Activated naive CD4-positive, alpha-beta T cell treated with anti-CD3 and anti-CD28 coated beads, Interleukin-2, amount 50 U/mL, for 16 hours (primary cell): ENCODE measurements at regions not wholly inside any gene's neighbourhood (a gene's known extent, or its start where the extent isn't known, plus 50 kb on each side); places are given as distances from the start of the nearest gene placed in this dataset.

Source experiments
- DNase-seq: peaks from one replicate; pipeline ENCODE4 v3.0.0-alpha.2; 2020

DNA sequence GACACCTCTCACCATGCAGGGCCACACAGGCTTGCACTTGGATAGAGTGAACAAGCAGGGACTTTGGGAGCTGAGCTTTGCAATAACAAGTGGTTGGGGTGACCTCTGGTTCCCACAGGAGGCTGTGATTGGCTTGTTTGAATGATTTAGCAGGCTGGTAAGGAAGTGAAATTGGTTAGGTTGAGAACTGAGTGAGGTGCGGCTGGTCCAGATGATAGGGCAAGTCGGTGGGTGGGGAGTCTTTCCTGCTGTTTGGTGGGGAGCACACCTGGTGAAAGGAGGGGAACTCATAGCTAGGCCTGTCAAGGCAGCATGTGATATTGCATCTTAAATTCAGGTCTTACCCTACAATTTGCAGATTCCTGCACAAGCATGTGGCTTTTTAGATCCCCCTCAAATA, 794.6 kb upstream of the ZNF608 start:
- no peak for DNase-seq

GRCh38 chr5:125549322-125549911, 803.0 kb upstream of the ZNF608 start:
- DNase-seq: no peak

- no peak for DNase-seq
Measured at GRCh38 chr5:125550274-125550673, 803.8 kb upstream of the ZNF608 start.

GRCh38 chr5:125551246-125551645, 804.8 kb upstream of the ZNF608 start:
- DNase-seq: no peak

GRCh38 chr5:125551797-125552196, 805.4 kb upstream of the ZNF608 start:
- DNase-seq: no peak

- DNase-seq: no peak
Measured at GRCh38 chr5:125552486-125552885, 806.0 kb upstream of the ZNF608 start.

- no peak for DNase-seq
Measured at GRCh38 chr5:125554355-125554754, 807.9 kb upstream of the ZNF608 start.

GRCh38 chr5:125555591-125555990, 809.2 kb upstream of the ZNF608 start:
- DNase-seq: no peak

- no peak for DNase-seq
Measured at GRCh38 chr5:125558016-125558415, 811.6 kb upstream of the ZNF608 start.

DNA sequence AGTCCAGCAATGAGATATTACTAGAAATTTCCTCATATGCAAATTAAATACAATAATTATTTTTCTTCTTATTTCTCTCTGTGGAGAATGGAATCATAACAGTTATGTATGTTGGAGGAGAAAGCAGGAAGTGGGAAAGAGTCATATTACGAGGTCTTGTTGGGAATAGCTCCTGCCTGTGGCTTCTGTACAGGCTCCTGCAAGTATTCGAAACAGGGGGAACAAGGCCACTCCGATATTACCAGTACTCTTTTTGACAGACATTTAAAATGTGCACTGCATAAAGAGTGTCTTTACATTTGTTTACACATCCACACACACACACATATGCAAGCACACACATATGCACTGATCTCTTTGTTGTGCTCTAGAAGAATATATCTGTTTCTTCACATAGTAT, 812.0 kb upstream of the ZNF608 start:
- DNase-seq: no peak

DNA sequence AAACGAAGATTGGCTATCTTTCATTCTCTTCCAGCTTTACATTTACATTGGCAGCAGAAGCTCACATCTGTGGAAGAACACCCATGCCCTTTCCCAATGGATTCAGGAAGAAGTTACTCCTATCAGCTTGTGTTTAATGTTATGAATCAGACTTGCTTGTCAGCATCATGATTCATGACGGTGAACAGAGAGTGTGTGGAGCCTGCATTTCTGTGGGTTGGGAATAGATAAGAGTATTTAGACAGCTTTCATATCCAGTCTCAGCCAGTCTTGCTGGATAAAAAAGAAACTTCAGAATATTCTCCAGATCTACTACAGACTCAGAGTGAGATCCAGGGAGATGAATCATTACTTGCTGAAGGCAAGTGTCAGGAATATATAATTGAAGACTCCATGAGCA, 812.9 kb upstream of the ZNF608 start:
- no peak for DNase-seq

DNA sequence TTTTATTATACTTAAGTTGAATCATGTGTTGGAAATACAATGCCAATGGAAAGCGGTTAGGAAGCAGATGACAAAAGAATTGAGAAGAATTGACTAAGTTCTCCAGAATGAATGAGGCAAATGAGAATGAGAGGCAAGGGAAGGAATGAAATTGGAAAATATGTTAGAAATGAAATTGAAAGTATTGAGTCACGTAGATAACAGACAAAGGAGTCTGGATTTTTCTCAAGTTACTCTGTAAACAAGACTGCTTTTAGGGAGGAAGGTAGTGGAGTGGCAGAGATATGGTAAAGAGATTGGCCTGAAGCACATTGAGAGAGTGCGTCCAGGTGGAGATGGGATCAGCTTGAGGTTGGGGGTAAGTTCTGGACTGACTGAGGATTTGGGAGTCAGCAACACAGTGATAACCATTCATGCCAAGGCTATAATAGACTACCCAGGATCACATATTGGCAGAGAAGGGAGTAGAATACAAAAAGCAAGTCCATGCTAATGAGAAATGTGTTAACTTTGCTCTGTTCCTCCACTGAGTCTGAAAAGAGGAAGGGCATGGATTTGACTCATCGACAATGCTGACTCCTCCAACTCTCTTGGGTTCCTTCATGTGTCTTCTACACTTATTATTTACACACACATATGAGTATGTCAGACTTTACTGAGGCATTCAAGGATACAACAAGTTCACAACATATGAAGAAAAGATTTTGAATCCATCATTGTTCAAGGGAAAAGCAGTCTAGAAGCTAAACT, 814.2 kb upstream of the ZNF608 start:
- no peak for DNase-seq

- DNase-seq: no peak
Measured at GRCh38 chr5:125564317-125564975, 818.0 kb upstream of the ZNF608 start.

DNA sequence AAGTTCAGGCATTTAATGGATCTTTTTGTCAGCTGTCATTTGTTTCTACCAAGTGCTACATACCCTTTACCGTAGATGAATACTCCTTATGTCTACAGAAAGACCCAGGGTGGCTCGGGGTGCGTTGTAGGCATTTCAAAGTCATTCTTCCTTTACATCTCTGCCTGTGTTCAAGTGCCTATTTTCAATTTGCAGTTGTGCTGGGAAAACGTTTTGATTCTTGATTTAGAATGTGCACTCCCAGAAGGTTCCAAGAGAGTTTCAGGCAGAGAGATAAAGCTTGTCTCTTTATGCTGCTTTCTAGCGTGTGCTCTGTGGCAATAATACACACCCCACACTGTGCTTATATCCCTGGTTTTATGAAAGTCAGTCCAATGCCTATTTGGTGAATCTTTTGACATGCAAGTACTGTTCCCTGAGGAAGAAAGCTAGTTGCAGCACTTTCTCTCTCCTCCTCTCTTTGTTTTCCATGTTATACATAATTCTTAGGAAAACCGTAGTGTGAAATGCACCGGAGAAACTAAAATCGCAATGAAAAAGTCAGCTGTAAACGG, 828.1 kb upstream of the ZNF608 start:
- DNase-seq: no peak

DNA sequence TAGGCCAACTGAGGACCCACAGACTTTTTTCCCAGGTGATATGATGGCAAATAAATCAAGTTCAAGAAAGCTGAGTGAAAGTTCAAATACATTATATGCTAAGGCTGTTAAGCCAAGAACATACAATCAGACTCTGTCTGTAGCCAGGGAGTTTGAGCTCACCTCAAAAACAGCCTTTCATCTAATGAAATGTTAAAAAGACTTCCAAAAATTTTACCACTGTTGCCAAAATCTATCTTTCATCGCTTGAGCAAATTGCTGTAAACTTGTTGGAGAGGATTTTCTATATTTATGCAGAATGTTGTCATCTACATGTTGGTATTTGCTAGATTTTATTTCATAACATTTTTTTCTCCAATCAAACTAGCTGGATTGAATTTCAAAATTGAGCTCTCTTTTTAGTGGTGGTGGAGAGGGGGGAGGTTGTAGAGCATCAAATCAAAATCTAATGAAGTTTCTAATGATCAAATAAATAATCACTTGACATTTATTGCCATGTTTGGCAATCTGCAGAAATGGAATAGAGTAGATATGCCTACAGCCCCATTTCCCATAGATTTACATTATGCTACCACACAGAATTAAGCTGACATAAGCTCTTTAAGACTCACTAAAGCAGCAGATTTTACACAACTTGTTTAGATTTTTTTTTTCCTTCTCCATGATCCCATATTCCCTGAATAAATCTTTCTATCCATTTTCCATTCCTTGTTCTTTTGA, 828.9 kb upstream of the ZNF608 start:
- DNase-seq: no peak

DNA sequence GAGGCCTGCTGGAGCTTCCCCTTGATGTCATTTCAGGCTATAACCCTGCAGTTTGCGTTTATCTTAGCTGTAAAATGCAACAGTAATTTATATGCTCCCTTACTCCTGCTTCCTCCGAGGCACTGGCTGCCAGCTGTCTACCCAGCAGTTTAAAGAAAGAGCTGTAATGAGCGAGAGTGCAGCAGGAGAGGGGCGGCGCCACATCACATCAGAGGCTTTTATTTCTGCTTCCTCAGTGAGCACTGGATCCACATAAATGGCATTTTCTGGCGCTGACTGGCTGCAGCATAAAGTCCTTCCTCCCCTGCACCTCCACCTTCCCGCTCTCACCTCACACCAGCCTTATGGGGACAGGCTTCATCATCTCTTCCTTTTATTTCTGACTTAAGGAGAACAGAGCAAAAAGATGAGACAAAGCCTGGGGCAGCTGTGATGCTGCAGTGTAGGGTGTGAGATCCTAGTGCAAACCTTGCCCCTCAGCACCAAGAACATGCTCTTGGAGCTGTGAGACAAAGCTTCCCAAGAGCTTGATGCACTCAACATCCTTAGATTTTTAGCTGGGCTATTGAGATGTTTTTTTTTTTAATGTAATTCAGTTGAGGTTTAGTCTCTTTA, 829.6 kb upstream of the ZNF608 start:
- DNase-seq: no peak

DNA sequence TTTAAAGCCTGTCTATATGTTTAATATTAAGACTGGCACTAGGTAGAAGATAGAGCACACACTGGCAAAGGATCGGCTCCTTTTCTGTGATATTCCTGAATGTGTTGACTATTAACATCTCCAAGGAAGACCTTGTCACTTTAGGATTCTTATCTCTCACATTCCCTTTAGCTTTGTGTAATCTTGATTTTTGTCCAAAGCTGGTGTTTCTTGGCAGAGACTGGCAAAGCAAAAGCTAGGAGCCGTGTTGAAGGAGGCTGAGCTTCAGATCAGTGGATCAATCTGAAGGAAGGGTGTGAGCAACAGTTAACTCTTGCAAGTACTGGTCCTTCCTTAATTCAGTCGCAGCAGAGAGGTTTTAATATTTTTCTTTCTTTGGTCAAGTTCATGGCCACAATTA, 830.4 kb upstream of the ZNF608 start:
- no peak for DNase-seq

GRCh38 chr5:125578551-125578950, 832.1 kb upstream of the ZNF608 start:
- DNase-seq: no peak

- no peak for DNase-seq
Measured at GRCh38 chr5:125579182-125579581, 832.7 kb upstream of the ZNF608 start.

GRCh38 chr5:125581311-125581710, 834.9 kb upstream of the ZNF608 start:
- DNase-seq: no peak

GRCh38 chr5:125582352-125582751, 835.9 kb upstream of the ZNF608 start:
- no peak for DNase-seq

GRCh38 chr5:125583321-125584139, 837.1 kb upstream of the ZNF608 start:
- no peak for DNase-seq
